ENCODE measurements at regions not wholly inside any gene's neighbourhood (a gene's known extent, or its start where the extent isn't known, plus 50 kb on each side); places are given as distances from the start of the nearest gene placed in this dataset.

- intact Hi-C loops (cut with DNase I; ENCODE audit: low total_unique reads), result no loop called here
- Histone ChIP-seq H3K4me3 (no peak overlapping the region), H3K9me3 (no peaks in the 10 kb centered on the region), H3K4me1 (no peaks in the 10 kb centered on the region), H3K27me3 (no peaks in the 10 kb centered on the region), H3K27ac (no peak overlapping the region), H3K36me3 (no peaks in the 10 kb centered on the region)
- TF ChIP-seq, protein P1, sequence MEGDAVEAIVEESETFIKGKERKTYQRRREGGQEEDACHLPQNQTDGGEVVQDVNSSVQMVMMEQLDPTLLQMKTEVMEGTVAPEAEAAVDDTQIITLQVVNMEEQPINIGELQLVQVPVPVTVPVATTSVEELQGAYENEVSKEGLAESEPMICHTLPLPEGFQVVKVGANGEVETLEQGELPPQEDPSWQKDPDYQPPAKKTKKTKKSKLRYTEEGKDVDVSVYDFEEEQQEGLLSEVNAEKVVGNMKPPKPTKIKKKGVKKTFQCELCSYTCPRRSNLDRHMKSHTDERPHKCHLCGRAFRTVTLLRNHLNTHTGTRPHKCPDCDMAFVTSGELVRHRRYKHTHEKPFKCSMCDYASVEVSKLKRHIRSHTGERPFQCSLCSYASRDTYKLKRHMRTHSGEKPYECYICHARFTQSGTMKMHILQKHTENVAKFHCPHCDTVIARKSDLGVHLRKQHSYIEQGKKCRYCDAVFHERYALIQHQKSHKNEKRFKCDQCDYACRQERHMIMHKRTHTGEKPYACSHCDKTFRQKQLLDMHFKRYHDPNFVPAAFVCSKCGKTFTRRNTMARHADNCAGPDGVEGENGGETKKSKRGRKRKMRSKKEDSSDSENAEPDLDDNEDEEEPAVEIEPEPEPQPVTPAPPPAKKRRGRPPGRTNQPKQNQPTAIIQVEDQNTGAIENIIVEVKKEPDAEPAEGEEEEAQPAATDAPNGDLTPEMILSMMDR (IDR thresholded peaks at IDR 0.05 in 4 of 5, conservative IDR thresholded peaks at IDR 0.05 in 1 of 5), result no peak
- no peak for TF ChIP-seq POLR2A (IDR thresholded peaks at IDR 0.05)
- no peak for ATAC-seq
- in situ Hi-C loops (cut with MboI; ENCODE audit: low sequenced_read_pairs in 4 of 4), result no loop called here
- DNase-seq, result no peak
Measured at GRCh38 chrX:69231903-69232302, 66.7 kb upstream of the PJA1 start.

DNA sequence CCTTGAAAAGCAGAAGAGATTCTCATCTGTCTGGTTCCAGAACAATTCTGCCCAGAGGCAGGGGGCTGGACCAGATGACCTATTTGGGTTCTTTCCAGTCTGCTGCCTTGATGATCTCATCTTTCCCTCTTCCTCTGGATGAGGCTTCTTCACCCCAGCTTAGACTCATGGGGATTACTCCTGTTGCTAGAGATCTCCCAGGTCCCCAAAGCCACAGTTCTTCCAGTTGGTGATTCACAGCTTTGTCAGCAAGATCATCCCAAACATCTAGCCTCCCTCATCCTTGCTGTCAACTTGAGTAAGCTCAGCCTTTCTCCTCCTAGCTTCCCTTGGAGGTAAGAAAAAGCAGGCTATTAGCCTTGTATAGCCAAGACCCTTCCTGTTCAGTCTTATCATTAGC lies 64.2 kb upstream of the PJA1 start:
- DNase-seq, result no peak
- in situ Hi-C loops (cut with MboI; ENCODE audit: low sequenced_read_pairs in 4 of 4) (loop anchor here in 1 of 4 donors (5.0 kb wide), 1 partner anchor 407 kb away; no protein-coding TSS in a partner anchor), intact Hi-C loops (cut with DNase I; ENCODE audit: low total_unique reads) (no loop called here)
- H3K4me1 ChIP-seq, result no peaks in the 10 kb centered on the region
- H3K27me3 ChIP-seq, result no peaks in the 10 kb centered on the region
- no peak for TF ChIP-seq POLR2A (IDR thresholded peaks at IDR 0.05)
- TF ChIP-seq, protein P1 (IDR thresholded peaks at IDR 0.05 in 4 of 5, conservative IDR thresholded peaks at IDR 0.05 in 1 of 5), result no peak
- H3K4me3 ChIP-seq, result no peak overlapping the region
- H3K36me3 ChIP-seq, result no peaks in the 10 kb centered on the region
- no peak for ATAC-seq
- H3K9me3 ChIP-seq, result no peaks in the 10 kb centered on the region
- no peak overlapping the region for H3K27ac ChIP-seq

- H3K4me3 ChIP-seq, result no peak overlapping the region
- H3K36me3 ChIP-seq, result no peaks in the 10 kb centered on the region
- intact Hi-C loops (cut with DNase I; ENCODE audit: low total_unique reads) (no loop called here), in situ Hi-C loops (cut with MboI; ENCODE audit: low sequenced_read_pairs in 4 of 4) (loop anchor here in 1 of 4 donors (5.0 kb wide), 1 partner anchor 406 kb away; no protein-coding TSS in a partner anchor)
- H3K27ac ChIP-seq, result no peak overlapping the region
- no peak for ATAC-seq
- no peaks in the 10 kb centered on the region for H3K4me1 ChIP-seq
- no peak for DNase-seq
- TF ChIP-seq, protein P1 (IDR thresholded peaks at IDR 0.05 in 4 of 5, conservative IDR thresholded peaks at IDR 0.05 in 1 of 5), result no peak
- TF ChIP-seq POLR2A (IDR thresholded peaks at IDR 0.05), result no peak
- no peaks in the 10 kb centered on the region for H3K27me3 ChIP-seq
- H3K9me3 ChIP-seq, result no peaks in the 10 kb centered on the region
Measured at GRCh38 chrX:69228732-69229131, 63.5 kb upstream of the PJA1 start.

DNA sequence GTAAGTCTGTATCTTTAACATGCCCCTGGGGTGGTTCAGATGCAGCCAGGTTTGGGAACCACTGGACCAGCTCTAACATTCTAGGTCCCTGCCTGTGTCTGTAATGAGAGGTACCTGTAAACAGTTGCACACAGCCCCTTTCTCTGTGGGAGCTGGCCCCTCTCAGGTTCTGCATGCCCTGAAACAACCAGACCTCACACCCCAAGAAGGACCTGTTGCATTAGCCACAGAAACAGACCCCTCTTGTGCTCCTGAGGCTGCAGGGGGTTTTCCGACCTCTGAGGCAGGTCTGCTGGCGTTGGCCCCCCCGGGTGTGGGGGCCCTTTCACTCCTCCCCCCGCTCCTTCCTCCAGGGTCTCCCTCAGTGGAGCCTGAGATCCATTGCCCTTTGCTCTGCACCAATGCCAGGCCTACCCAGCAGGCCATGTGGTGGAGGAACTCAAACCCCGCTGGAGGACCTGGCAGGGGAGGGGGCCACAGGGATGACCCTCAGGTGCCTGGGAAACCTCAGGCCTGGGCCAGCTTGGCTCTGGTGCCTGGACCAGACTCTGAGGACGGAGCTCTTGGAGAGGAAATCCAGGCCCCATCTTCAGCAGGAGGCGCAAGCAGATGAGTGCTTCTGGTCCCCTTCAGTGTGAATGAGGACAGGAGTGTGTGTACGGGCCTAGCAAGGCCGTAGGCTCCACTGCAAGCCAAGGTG lies 61.4 kb upstream of the PJA1 start:
- no peak for ATAC-seq
- no peak for DNase-seq
- no peaks in the 10 kb centered on the region for H3K36me3 ChIP-seq
- TF ChIP-seq, protein P1 (IDR thresholded peaks at IDR 0.05 in 4 of 5, conservative IDR thresholded peaks at IDR 0.05 in 1 of 5), result no peak
- no peak for TF ChIP-seq POLR2A (IDR thresholded peaks at IDR 0.05)
- no peak overlapping the region for H3K4me3 ChIP-seq
- no peaks in the 10 kb centered on the region for H3K9me3 ChIP-seq
- intact Hi-C loops (cut with DNase I; ENCODE audit: low total_unique reads), result no loop called here
- no peak overlapping the region for H3K27ac ChIP-seq
- peaks cover 0 to 3% (median 0%) of the 10 kb centered on the region in 3 donors for H3K27me3 ChIP-seq
- in situ Hi-C loops (cut with MboI; ENCODE audit: low sequenced_read_pairs in 4 of 4), result loop anchor here in 1 of 4 donors (5.0 kb wide), 1 partner anchor 404 kb away; no protein-coding TSS in a partner anchor
- no peaks in the 10 kb centered on the region for H3K4me1 ChIP-seq

Data from gastrocnemius medialis (tissue), 4 donors.